Activated naive CD4-positive, alpha-beta T cell (primary cell): ENCODE measurements at regions not wholly inside any gene's neighbourhood (a gene's known extent, or its start where the extent isn't known, plus 50 kb on each side); places are given as distances from the start of the nearest gene placed in this dataset.

Experiments
- DNase-seq, 4 experiments: peaks; one replicate each; lab custom pipeline; 2025; lab: John Stamatoyannopoulos, UW

GRCh38 chrX:122777766-122778165 is 406.3 kb upstream of the GRIA3 start:
- no peak for DNase-seq

DNA sequence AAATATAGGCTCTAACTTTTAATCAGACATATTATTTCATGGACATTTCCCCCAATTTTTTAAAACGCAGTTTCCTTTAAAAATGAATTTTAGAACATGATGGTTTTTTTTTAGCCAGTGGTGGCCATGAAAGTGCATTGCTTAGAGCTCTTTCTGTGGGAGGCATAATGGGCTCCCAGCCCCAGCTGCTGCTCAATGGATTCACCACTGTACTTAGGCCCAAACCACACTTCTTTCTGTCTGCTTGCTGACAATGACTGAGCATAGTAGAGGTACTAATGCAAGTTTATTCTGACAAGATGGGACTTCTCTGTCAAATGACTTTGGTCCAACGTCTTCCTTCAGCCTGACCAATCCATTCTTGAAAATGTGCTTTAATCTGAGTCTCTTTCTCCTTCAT is 400.2 kb upstream of the GRIA3 start:
- DNase-seq = no peak

DNA sequence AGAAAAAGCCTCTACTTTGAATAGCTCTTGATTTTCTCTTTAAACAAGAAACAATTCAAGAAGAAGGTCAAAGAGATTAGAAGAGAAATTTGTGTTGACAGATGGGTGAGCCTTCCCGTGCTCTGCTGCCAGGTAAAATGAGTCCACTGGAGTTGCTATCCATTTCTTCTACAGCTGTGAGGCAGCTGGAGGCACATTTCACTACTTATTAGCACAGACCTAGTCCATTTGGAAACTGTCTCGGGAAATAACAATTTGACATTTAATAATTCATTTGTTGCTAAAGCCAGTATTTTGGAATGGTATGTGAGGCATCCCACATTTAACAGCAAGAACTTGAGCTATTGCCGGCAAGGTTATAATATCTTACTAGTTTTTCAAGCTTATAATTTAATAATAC is 396.8 kb upstream of the GRIA3 start:
- DNase-seq = no peak

DNA sequence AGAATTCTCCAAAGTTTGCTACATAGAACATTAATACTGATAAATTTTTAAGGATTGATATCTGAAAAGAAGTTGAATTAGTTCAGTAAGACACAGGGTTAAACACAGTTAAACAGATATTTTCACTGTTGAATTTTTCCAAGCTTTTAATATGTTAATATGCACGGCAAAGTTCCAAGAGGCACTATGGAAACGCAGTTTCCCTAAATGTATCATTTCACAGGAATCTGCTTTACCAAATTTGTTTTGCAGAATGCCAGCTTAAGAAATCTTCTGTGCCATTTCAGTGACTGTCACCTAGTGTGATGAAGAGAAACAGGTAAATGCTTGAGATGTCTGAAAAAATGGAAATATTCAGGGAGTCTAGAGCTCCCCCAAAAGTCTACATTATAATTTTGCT is 395.9 kb upstream of the GRIA3 start:
- no peak for DNase-seq

DNA sequence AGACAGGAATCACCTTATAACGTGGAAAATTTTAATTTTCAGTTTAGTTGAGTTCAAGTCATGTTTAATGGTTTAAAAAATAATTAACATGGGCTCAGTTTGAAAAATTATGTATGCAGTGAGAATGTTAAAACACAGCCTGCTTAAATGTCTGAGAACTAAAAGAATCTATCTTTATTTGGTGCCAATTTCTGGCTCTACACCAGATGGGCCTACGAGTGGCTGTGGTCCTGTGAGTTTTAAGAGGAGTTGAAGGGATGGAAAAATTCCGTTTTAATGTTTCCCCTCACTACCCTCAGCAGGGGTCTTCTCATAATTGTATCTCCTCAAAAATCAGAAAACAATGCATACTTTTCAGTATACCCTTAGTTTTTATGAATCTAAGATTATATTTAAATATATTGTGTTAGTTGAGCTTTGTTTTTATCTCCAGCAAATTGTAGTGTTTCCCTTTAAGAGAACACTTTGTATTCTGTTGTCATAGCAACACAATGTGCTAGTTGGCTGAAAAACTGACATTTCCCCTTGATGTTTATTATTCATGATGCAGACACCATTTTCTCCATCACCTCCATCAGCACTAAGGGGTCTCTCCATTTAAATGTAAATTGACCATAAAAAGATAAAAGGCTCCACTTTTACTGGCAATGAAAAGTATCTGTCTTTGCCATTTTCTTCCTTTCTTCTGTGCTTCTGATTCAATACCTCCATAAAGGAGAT is 393.5 kb upstream of the GRIA3 start:
- no peak for DNase-seq

DNA sequence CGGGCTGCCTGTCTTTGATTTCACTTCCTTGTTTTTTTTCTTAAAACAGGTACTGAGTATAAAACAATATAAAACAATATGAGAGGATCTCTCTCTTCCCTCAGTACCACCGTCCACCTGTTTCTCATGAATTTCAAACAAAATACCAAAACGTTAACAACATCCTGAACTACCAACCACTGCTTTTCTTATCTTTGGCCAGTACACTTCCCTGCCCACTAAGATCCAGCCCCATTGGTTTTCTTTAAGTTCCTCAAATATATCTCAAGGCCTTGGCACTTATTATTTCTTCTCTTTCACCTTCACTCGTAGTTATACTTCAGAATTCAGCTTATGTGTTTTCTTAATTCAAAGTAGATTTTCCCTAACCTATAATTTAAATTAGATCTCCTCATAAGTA is 370.2 kb upstream of the GRIA3 start:
- no peak for DNase-seq

DNA sequence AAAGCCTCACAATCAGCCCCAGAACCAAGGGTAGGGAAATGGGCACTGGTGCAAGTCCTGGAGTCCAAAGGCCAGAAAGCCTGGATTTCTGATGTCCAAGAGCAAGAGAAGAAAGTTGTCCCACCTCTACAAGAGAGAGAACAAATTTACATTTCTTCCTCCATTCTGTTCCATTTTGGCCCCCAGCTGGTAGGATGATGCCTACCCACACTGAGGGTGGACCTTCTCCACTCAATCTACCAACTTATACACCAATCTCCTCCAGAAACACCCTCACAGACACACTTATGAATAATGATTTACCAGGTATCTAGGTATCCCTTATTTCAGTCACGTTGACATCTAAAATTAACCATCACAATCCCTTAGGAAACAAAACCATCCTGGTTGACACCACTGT is 367.8 kb upstream of the GRIA3 start:
- no peak for DNase-seq

DNA sequence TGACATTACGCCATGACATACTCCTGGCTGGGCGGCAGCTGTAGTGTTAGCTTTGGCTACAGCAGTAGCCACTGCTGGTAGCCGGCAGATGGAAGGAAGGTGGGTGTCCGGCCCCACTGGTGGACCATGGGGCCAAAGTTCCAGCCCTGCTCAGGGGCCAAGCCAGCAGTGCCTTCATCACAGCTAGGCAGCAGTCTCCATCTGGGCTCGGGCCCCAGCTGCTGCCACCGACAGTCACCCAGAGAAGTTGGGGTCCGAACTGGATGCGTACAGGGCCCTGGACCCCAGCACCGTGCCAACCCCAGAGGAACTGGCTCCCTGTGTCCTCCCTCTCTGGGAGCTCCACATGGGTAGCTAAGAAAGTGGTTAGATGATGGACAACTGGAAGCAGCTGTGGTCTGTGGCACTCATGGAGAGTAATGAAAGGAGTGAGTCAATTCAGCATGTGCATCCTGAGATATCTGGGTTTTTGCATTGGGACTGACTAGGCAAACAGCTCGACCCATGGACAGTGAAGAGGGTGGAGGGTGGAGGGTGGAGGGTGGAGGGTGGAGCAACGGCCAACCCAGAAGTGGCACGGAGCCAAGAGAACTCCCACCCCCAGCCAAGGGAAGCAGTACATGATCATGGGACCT is 366.6 kb upstream of the GRIA3 start:
- DNase-seq = no peak

DNA sequence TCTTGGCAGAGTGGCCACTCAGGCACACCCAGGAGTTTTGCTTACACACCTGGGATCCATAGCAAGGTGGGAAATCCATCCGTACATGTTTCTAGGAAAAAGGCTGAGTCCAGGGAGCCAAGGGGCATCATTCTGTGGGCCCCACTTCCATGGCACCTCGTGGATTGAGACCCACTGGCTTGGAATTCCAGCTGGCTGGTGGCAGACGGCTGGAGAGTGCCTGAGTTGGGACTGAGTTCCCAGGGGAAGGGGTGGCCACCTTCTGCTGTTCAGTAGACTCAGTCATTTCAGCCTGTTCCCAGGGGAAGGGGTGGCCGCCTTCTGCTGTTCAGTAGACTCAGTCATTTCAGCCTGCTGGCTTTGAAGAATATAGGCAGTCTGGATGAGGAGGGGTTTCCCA is 366.0 kb upstream of the GRIA3 start:
- no peak for DNase-seq

- DNase-seq = no peak
Measured at GRCh38 chrX:122833230-122833629, 350.8 kb upstream of the GRIA3 start.

DNA sequence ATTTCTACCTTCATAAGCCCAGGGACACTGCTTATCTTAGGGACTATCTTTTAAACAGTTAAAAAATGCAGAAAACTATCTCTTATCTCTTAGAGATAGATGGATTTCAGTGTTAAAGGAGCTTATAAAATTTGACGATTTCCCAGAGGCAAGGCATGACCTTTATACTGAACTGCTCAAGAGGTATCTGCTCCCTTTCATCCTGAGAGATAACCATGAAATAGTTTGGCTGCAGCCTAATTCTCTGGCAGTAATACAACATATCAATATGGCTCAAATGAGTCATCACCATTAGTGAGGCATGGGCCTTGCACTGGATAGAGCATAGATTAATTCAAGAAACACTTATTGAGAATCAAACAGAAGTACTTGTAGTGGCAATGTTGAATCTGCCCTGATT is 348.2 kb upstream of the GRIA3 start:
- no peak for DNase-seq

GRCh38 chrX:122850326-122850725 is 333.8 kb upstream of the GRIA3 start:
- DNase-seq = no peak

GRCh38 chrX:122856205-122856604 is 327.9 kb upstream of the GRIA3 start:
- no peak for DNase-seq

DNA sequence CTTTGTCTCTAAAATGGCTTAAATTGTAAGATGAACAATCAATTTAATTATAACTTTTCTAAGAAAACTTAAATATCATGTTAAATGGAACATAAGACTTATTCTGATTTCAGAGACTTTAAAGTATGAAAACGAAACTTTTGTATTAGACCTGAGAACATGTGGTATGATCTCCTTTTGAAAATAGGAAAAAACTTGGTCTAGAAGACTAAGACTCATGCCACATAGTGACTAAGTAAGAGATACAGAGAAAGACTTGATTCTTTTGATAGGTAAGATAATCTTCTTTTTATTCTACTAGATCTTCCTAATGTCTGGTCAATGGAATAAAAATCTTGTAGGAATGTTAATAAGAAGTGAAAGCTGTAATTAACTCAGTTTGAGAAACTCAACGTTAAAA is 326.3 kb upstream of the GRIA3 start:
- no peak for DNase-seq

DNA sequence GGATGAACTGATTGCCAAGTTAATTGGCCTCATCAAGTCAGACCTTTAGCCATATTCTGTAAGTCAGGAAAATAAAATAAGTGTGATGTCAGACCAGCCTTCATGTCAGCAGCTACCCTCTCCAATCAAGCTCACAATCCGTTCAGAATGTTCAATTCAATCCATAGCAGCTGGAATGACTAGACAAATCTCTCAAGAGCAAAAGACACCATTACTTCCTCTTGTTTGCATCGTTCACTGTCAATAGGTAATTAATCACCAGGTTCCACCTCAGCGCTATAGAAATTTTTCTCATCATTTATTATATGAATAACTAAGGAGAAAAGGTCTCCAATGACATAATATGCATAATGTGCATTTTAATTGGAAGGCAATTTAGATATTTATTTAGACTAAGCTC is 321.0 kb upstream of the GRIA3 start:
- DNase-seq = no peak

- no peak for DNase-seq
Measured at GRCh38 chrX:122866532-122866931, 317.5 kb upstream of the GRIA3 start.

GRCh38 chrX:122868631-122869030 is 315.4 kb upstream of the GRIA3 start:
- no peak for DNase-seq

- DNase-seq = no peak
Measured at GRCh38 chrX:122869171-122869570, 314.9 kb upstream of the GRIA3 start.

- no peak for DNase-seq
Measured at GRCh38 chrX:122878269-122878668, 305.8 kb upstream of the GRIA3 start.

DNA sequence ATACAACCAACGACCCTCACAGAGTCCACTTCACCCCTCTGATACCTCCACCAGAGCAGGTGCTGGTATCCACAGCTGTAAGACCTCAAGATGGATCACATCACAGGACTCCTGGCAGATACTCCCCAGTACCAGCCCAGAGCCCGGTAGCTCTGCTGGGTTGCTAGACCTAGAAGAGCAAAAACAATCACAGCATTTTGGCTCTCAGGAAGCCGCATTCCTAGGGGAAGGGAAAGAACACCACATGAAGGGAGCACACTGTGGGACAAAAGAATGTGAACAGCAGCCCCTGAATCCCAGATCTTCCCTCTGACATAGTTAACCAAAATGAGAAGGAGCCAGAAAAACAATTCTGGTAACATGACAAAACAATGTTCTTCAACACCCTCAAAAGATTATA is 303.1 kb upstream of the GRIA3 start:
- DNase-seq = no peak

GRCh38 chrX:122890729-122891128 is 293.3 kb upstream of the GRIA3 start:
- no peak for DNase-seq

- no peak for DNase-seq
Measured at GRCh38 chrX:122906726-122907125, 277.4 kb upstream of the GRIA3 start.

DNA sequence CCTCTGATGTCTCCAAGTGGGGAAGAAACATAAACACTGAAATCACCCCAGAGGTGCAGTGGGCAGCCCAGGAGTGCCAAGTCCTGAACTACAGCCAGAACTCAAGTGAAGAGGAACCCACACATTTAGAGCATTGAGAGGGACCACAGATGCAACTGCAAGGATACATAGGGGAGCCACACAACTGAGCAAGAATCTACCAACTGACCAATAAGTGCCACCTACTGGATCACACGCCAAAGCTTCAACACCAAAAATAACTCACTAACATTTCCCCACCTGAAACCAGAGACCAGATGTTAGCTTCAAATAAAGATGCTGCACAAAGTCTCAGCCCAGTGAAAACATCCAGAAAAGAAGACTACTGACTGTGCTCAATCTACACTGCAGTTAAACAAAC is 276.7 kb upstream of the GRIA3 start:
- DNase-seq = no peak

GRCh38 chrX:122910697-122911096 is 273.4 kb upstream of the GRIA3 start:
- no peak for DNase-seq
